Smooth muscle cell (in vitro differentiated cells): ENCODE measurements at regions not wholly inside any gene's neighbourhood (a gene's known extent, or its start where the extent isn't known, plus 50 kb on each side); places are given as distances from the start of the nearest gene placed in this dataset.

Experiments
- DNase-seq: peaks from one replicate; lab custom pipeline; 2025; ENCODE audit not compliant: unreplicated experiment; lab: John Stamatoyannopoulos, UW
- H2AFZ ChIP-seq: fragments of 200-600 bp; sonication (generic); 2 replicates; pipeline ENCODE4 v1.6.0; 2016; ENCODE audit warnings: antibody characterized with exemption, low read depth, mild to moderate bottlenecking
- H3F3A ChIP-seq: fragments of 200-600 bp; sonication (generic); 2 replicates; pipeline ENCODE4 v1.6.0; 2017; ENCODE audit warnings: antibody characterized with exemption, low read depth
- H3K27ac ChIP-seq: fragments of 200-600 bp; sonication (generic); 2 replicates; pipeline ENCODE4 v1.5.1; 2016; ENCODE audit warnings: low read depth, mild to moderate bottlenecking
- H3K27me3 ChIP-seq: fragments of 200-600 bp; sonication (generic); 2 replicates; pipeline ENCODE4 v1.6.1; 2016; ENCODE audit warnings: low read depth, mild to moderate bottlenecking
- H3K36me3 ChIP-seq: fragments of 200-600 bp; sonication (generic); 2 replicates; pipeline ENCODE4 v1.5.1; 2016; ENCODE audit warnings: low read depth
- H3K4me1 ChIP-seq: fragments of 200-600 bp; sonication (generic); 2 replicates; pipeline ENCODE4 v1.5.1; 2016; ENCODE audit warnings: low read depth
- H3K4me2 ChIP-seq: fragments of 200-600 bp; sonication (generic); 2 replicates; pipeline ENCODE4 v1.6.0; 2016; ENCODE audit warnings: mild to moderate bottlenecking
- H3K4me3 ChIP-seq: fragments of 200-600 bp; sonication (generic); 2 replicates; pipeline ENCODE4 v1.5.1; 2016; ENCODE audit warnings: mild to moderate bottlenecking
- H3K79me2 ChIP-seq: fragments of 200-600 bp; sonication (generic); 2 replicates; pipeline ENCODE4 v1.6.0; 2016; ENCODE audit warnings: low read depth, mild to moderate bottlenecking
- H3K9ac ChIP-seq: fragments of 200-600 bp; sonication (generic); 2 replicates; pipeline ENCODE4 v1.6.0; 2016; ENCODE audit warnings: low read depth
- H3K9me3 ChIP-seq: fragments of 200-600 bp; sonication (generic); replicated peaks from 2 replicates; pipeline ENCODE4 v1.5.1; 2016; ENCODE audit warnings: low read depth
- H4K20me1 ChIP-seq: fragments of 200-600 bp; sonication (generic); 2 replicates; pipeline ENCODE4 v1.6.0; 2016; ENCODE audit warnings: low read depth
- WGBS: methylation state at CpG from one replicate; pipeline ENCODE4 v1.1.7; 2016; ENCODE audit warnings: low lambda C conversion rate; 5-methylcytosine and 5-hydroxymethylcytosine counted together
- TF ChIP-seq, protein P1 (sequence below): fragments of 200-600 bp; sonication (generic); IDR thresholded peaks from 2 replicates; pipeline ENCODE4 v1.5.1; 2017; ENCODE audit warnings: borderline replicate concordance, mild to moderate bottlenecking, antibody characterized with exemption; ENCODE audit not compliant: insufficient read depth, poor library complexity, severe bottlenecking

GRCh38 chr6:144820270-144820669 lies 535.1 kb downstream of the UTRN start:
- H3K4me1 ChIP-seq = peaks cover 16% of the 10 kb centered on the region
- no peaks in the 10 kb centered on the region for H3K36me3 ChIP-seq
- no peak overlapping the region for H3K9ac ChIP-seq
- TF ChIP-seq, protein P1, sequence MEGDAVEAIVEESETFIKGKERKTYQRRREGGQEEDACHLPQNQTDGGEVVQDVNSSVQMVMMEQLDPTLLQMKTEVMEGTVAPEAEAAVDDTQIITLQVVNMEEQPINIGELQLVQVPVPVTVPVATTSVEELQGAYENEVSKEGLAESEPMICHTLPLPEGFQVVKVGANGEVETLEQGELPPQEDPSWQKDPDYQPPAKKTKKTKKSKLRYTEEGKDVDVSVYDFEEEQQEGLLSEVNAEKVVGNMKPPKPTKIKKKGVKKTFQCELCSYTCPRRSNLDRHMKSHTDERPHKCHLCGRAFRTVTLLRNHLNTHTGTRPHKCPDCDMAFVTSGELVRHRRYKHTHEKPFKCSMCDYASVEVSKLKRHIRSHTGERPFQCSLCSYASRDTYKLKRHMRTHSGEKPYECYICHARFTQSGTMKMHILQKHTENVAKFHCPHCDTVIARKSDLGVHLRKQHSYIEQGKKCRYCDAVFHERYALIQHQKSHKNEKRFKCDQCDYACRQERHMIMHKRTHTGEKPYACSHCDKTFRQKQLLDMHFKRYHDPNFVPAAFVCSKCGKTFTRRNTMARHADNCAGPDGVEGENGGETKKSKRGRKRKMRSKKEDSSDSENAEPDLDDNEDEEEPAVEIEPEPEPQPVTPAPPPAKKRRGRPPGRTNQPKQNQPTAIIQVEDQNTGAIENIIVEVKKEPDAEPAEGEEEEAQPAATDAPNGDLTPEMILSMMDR = no peak
- H3K9me3 ChIP-seq = no peaks in the 10 kb centered on the region
- no peak overlapping the region for H3K27ac ChIP-seq
- H3K4me2 ChIP-seq = no peak overlapping the region
- no peak overlapping the region for H2AFZ ChIP-seq
- H3F3A ChIP-seq = no peaks in the 10 kb centered on the region
- H3K79me2 ChIP-seq = no peaks in the 10 kb centered on the region
- 23% methylated on average over 1 of the region's 1 CpG for WGBS
- no peak overlapping the region for H3K4me3 ChIP-seq
- H3K27me3 ChIP-seq = no peaks in the 10 kb centered on the region
- DNase-seq = no peak
- H4K20me1 ChIP-seq = no peaks in the 10 kb centered on the region

GRCh38 chr6:144823131-144823530 lies 538.0 kb downstream of the UTRN start:
- Histone ChIP-seq H4K20me1 (no peaks in the 10 kb centered on the region), H3K4me1 (peaks cover 16% of the 10 kb centered on the region)
- 52% methylated on average over 4 of the region's 4 CpGs for WGBS

DNA sequence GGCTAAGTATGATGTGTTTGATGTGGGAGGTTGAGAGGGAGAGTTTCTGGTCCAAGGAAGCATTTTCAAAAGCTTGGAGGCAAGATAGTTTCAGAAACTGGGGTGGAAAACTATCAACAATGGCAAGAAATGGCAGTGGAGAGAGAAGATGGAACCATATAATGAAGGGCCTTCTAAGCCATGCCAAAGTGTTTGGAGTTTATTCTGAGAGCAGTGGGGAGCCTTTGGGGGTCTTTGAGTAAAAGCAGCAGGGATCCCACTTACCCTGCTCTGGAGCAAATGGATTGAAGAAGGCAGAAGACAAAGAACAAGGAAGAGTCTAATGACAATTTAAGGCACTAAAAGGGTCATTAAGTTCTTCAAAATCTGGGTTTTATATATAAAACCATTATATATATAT lies 538.9 kb downstream of the UTRN start:
- H3K4me1 ChIP-seq = peaks cover 16% of the 10 kb centered on the region
- no peak overlapping the region for H2AFZ ChIP-seq
- no peak overlapping the region for H3K9ac ChIP-seq
- TF ChIP-seq, protein P1 = no peak
- no peaks in the 10 kb centered on the region for H3K27me3 ChIP-seq
- no peak overlapping the region for H3K4me3 ChIP-seq
- H3K79me2 ChIP-seq = no peaks in the 10 kb centered on the region
- H4K20me1 ChIP-seq = no peaks in the 10 kb centered on the region
- no peak overlapping the region for H3K27ac ChIP-seq
- no peaks in the 10 kb centered on the region for H3K36me3 ChIP-seq
- H3F3A ChIP-seq = no peaks in the 10 kb centered on the region
- no peak for DNase-seq
- no peak overlapping the region for H3K4me2 ChIP-seq
- H3K9me3 ChIP-seq = no peaks in the 10 kb centered on the region

More at GRCh38 chr6:144823131-144823530, 538.0 kb downstream of the UTRN start:
- no peak overlapping the region for H3K27ac ChIP-seq
- H3K36me3 ChIP-seq = no peaks in the 10 kb centered on the region
- no peaks in the 10 kb centered on the region for H3F3A ChIP-seq
- no peak overlapping the region for H3K4me2 ChIP-seq
- no peak for DNase-seq
- H2AFZ ChIP-seq = no peak overlapping the region
- H3K27me3 ChIP-seq = no peaks in the 10 kb centered on the region
- TF ChIP-seq, protein P1 = no peak
- H3K79me2 ChIP-seq = no peaks in the 10 kb centered on the region
- H3K9ac ChIP-seq = no peak overlapping the region
- H3K9me3 ChIP-seq = no peaks in the 10 kb centered on the region
- no peak overlapping the region for H3K4me3 ChIP-seq

GRCh38 chr6:144834426-144835038 lies 549.4 kb downstream of the UTRN start:
- no peak overlapping the region for H3K4me2 ChIP-seq
- H3K36me3 ChIP-seq = peaks cover 4% of the 10 kb centered on the region
- WGBS = 72% methylated on average over 6 of the region's 6 CpGs
- H3K9ac ChIP-seq = no peak overlapping the region
- TF ChIP-seq, protein P1 = no peak
- no peaks in the 10 kb centered on the region for H3K79me2 ChIP-seq
- no peak overlapping the region for H3K4me3 ChIP-seq
- H4K20me1 ChIP-seq = no peaks in the 10 kb centered on the region
- no peaks in the 10 kb centered on the region for H3K9me3 ChIP-seq
- no peaks in the 10 kb centered on the region for H3K4me1 ChIP-seq
- no peak overlapping the region for H2AFZ ChIP-seq
- H3K27ac ChIP-seq = no peak overlapping the region
- H3K27me3 ChIP-seq = no peaks in the 10 kb centered on the region
- H3F3A ChIP-seq = no peaks in the 10 kb centered on the region
- DNase-seq = no peak
